HG02763 (cell line): ENCODE measurements at regions not wholly inside any gene's neighbourhood (a gene's known extent, or its start where the extent isn't known, plus 50 kb on each side); places are given as distances from the start of the nearest gene placed in this dataset.
A peak's percentile ranks its signal among the peaks of the same experiment; 100 is the strongest.

Experiments
- ATAC-seq: cut with Tn5 transposase; IDR thresholded peaks from one replicate; pipeline ENCODE4 v1.9.1; 2021; ENCODE audit warnings: mild to moderate bottlenecking, moderate library complexity; ENCODE audit not compliant: unreplicated experiment

DNA sequence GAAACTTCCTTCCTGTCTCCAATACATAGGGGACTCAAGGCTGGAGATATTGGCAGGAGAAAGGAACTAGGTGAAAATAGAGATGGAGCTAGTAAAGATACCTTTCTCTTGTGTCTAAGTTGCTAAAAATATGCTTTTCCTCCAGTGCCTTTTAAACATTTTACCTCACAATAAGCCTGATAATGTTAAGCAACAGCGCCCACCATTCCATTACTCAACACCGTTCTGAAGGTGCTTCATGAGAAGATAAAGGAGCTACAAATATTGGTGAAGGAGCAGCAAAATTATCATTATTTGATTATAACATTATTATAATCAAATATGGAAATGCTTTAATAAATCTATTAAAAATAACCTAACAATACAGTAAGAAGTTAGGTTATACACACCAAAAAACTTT is 83.6 kb upstream of the BARX2 start:
- ATAC-seq = no peak

- ATAC-seq = no peak
Measured at GRCh38 chr11:129291546-129291945, 84.1 kb upstream of the BARX2 start.

DNA sequence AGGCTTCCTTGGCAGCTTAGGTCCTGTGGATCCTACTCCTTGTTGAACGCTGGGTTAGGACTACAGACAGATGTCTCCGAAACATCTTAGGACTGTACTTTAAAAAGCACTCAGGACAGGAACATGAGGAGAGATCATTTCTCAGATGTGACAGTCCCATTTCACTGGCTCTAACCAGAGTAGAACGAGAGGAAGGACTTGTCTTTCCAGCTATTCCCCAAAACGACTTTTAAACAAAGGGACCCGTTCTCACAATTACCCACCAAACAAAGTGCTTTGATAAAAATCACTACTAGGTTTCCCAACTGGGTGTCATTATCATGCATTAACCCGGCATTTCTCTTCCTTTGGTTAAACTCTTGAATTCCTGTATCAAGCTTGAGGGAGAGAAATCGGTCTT is 84.7 kb upstream of the BARX2 start:
- ATAC-seq = no peak

DNA sequence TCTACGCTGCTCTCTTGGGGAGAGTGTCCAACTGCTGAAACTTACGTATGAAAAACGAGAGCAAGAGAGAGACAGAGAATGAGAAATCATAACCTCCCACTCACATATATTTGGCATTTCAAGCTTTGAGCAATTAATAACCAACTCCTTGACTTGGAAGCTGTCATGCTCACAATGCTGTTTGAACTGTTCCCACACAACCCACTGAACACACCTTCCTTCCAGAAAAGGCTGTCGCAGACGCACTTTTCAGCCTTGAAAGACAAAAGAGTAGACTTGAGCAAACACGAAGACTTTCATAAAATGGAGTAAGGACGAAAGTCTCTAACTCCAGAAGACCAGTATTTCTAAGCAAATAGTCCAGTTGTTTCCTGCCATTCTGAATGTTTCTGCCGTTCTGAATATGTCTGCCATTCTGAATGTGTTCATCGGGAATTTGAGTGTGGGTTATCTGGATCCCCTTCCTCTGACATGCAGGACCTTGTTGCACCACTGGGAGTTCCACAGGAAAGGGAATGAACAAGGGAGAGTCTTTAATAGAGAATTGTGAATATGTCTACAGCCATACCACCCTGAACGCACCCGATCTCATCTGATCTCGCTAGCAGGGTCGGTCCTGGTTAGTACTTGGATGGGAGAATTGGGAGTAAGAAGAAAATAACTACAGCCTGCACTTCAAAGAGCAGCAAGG is 86.2 kb upstream of the BARX2 start:
- no peak for ATAC-seq

DNA sequence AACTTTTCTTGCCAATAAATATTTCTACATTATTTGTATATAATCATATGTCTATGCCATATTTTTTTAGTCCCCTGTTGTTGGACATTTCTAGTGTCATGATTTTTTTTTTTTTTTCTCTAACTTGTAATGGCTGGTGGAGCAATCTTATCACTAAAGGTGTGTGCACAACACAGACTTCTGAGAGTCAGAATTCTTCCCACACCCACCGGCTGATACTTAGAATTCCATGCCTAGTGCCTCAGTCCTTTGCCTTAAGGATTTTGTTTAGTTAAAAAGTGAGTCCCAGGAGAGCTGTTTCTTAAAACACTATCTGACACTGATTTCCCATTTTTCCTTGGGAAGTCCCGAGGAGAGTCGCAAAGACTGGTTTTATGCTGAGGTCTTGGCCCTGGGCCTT is 87.7 kb upstream of the BARX2 start:
- no peak for ATAC-seq

DNA sequence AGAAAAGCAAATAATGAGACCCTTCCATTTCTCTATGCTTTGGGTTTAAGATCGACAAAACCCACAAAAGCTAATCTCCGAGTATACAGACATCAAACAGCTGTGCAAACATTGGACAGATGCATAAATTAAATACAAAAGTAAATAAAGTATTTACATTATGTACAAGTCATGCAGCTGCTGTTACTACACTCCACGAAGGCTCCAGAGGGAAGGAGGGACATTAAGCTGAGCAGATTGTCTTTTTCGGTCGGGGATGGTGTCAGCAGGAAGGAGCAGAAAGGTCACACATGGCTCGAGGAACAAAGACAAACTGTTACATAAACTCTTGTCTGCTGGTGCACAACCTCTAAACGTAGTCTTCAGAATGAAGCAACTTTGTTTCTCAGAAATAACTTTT is 88.8 kb upstream of the BARX2 start:
- ATAC-seq = no peak

- ATAC-seq = no peak
Measured at GRCh38 chr11:129285402-129285786, 90.3 kb upstream of the BARX2 start.

- no peak for ATAC-seq
Measured at GRCh38 chr11:129283141-129283540, 91.0 kb upstream of the ARHGAP32 start.

GRCh38 chr11:129282634-129283033 is 90.5 kb upstream of the ARHGAP32 start:
- ATAC-seq = no peak

DNA sequence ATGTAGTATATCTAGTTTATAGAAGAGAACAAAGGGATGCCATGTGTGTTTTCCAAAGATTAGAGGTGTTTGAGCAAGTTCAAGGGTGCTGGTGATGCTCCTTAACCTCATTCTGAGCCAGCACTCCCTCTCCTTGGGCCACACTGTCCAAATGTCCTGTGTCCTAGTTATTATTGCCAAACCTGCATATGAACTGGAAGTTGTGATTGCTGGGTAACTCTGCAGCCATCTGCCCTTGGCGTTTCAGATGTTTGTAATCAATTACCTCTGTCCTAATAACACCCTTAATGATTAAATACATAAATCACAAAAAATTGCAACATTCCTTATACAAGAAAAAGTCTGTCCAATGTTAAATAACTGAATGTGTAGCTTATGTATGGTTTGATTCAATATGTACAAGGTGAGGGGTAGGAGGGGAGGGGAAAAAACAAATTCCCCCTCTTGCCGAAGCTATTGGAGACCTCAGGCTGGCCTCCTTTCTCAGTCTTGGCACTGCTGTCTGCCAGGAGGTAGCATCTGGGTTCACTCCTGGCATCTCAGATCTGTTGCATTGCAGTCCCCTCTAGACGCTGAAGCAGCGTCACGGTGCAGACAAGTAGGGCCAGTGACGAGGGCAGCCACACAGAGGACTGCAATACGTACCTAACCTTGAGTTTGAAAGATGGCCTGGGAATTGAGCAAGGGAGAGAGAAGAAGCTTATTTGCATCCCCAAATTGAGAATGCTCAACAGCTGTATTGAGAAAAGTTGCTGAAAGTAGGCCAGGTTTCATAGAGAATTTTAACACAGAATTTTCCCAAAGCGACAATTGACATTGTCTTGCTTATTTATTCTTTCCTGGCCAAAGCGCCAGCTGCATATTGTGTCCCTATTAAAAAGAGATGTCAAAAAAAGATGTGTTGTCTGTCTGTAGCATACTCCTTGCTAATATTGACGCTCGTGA is 89.6 kb upstream of the ARHGAP32 start:
- no peak for ATAC-seq

DNA sequence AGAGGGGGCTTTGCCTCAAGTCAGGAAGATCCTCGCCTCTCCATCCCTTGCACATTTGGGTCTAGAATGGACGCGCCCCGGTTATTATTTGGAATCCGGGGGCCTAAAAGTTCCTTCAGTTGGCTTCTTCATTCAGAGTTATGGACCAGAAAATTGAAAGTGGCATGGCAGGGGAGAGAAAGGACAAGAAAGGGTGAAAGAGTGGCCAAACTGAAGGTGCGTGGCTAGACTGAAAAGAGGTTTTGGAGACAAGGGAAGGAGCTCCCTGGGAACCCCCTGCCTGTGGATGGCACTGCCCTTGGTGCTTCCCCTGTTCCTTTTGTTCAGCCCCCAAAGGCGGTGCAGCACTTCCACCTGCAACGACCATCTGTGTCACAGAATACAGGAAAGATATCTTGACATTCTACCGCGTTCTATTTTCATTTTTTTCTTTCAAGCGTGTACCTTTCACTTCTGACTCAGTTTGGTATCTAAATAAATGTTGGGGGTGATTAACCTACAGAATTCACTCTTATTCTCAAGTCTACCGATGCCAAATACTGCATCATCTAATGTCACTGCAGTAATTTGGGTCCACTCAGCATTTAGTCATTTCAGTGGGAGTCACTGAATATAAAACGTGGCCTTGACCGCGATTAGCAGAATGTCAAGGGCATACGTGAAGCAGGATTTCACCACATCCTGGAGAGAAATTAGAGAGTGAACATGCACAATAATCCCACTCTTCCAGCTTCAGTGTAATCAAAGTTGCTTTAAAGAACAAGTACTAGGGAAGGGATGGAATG is 88.1 kb upstream of the ARHGAP32 start:
- no peak for ATAC-seq

DNA sequence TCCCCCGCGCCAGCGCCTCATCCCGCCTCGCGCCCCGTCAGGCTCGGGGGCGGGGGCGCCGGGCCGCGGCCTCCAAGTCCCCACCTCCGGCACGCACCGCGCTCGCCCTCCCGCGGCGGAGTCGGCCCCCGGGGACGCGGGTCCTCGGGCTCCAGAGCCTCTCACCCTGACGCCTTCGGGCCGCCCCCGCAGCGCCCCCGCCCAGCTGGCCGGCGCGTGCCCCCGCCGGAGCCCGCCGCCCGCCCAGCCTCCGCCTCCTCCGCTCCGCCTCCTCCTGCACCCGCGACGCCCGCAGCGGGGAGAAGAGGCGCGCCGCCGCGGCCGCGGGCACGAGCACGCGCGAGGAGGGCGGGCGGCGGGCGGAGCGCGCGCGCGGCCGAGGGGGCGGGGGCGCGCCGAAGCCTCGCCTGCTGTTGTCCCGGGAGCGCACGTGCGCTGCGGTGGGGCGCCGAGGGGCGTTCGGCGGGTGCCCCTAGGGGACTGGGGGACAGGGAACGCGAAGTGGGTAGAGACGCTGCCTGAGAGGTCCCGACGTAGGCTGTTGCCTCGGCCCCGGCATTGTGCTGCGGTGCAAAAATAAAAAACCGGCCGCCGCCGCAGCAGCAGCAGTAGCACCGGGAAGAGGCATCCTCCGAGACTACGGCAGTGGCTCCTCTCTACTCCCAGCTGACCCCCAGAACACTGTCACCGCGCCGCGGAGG is 87.4 kb upstream of the ARHGAP32 start:
- ATAC-seq = peak; percentile 54

- no peak for ATAC-seq
Measured at GRCh38 chr11:129278586-129279319, 86.6 kb upstream of the ARHGAP32 start.

GRCh38 chr11:129277198-129277843 is 85.2 kb upstream of the ARHGAP32 start:
- ATAC-seq = no peak

- no peak for ATAC-seq
Measured at GRCh38 chr11:129275828-129276227, 83.7 kb upstream of the ARHGAP32 start.

DNA sequence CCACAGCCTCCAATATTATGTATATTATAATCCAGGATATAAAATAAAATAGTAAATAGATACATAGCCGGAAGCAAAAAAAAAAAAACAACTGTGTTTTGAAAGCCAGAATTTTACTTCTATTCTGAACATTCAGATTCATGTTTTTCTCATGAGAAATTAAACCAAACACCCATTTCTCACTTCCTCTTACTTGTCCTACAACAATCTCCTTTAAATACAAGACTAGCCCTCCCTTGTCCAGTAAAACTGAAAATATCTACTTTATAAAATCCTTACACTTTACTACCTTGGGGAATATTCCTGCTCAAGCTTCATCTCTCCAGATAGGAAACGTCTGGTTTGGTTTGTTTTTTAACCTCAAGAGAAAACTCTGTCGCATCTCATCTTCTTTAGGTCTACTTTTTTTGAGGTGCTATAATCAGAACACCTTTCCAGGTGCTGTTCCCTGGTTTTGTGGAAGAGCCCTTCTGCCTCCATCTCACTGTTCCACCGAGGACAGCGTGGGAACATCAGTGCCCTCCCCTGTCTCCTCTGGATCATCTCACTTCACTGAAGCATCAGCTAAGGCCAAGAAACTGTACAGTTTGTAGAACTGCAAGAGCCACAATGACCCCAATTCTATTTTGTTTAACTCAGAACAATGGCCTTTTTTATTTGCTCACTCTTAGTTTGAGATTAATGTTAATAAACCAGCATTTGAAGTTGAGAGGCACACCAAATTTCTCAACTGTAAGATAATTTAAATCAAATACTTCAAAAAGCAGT is 82.0 kb upstream of the ARHGAP32 start:
- no peak for ATAC-seq

DNA sequence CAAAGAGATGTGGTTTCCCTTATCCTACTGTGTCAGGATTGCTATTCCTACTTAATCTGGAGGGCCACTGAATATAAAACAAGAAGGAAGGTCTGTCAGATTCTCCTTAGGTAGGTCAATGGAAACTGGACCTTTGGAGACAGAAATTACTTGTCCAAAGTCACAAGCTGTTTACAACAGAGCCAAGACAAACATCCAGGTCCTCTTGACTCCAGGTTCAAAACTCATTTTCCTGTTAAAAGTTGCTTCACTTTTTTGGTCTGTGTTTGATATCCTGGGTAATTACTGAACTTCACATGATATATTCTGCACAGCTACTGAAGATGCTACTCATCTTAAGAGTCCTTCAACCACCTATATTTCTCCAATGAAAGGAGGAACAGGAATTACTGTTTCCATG is 81.2 kb upstream of the ARHGAP32 start:
- no peak for ATAC-seq

- no peak for ATAC-seq
Measured at GRCh38 chr11:129271030-129271429, 78.9 kb upstream of the ARHGAP32 start.

GRCh38 chr11:129270446-129270845 is 78.3 kb upstream of the ARHGAP32 start:
- ATAC-seq = no peak
